GM18868 (cell line): ENCODE measurements at regions not wholly inside any gene's neighbourhood (a gene's known extent, or its start where the extent isn't known, plus 50 kb on each side); places are given as distances from the start of the nearest gene placed in this dataset.
"Not testable (repeated sequence)": the region's sequence is repeated elsewhere in the genome, so short reads cannot be mapped to it uniquely, and the experiment has no call there.

Source experiments
- ATAC-seq: cut with Tn5 transposase; IDR thresholded peaks from one replicate; pipeline ENCODE4 v1.9.1; 2021; ENCODE audit warnings: mild to moderate bottlenecking, moderate library complexity; ENCODE audit not compliant: unreplicated experiment

DNA sequence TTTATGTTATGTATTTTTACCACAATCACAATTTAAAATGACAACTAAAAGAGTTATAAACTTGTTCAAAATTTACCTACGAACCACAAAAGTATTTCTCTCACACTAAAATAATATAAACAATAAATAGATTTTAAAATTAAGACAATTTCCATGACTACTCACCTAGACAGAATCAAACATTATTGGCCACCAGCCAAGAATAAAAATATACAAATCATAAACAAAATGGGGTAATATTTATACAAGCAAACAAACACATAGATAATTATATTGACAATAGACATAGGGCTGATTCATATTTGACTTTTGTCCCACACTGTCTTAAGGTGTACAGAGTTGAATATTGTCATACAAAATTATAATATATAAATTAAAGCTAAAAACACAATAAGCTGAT, 119.6 kb upstream of the ZNF92 start:
- ATAC-seq, result no peak

DNA sequence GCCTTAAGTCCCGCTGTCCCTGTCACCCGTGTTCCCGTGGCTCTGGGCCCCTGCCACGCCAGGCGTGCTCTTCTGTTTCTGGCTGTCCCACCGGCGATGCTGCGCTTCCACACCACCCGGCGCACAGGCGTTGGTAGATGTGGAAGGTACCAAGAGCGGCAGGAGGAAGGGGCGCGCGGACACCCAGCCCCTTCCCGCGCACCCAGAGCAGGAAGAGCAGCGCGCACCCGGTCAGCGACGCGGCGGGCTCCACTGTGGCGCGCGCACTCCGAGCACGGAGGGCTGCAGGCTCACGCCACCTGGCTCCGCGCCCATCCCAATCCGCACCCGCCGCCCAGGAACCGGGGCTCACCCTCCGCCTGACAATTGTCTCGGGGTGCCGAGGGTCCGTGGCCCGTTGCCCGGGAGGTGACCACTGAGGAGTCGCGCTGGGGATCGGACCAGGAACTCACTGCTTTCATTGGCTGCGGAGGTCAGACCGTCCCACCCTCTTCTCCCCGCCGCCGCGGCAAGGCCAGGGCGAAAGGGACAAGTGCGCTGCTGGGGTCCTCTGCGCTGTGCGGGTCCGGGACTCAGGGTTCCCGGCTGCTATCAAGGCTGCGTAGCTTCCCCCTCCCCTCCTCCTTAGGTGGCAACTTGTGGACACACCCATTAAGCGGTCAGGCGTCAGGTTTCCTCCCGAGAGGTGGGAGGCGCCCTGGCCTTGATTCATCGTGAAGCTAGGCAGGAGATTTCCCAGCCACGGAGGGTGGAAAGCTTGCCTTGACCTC, 121.6 kb upstream of the ZNF92 start:
- peak; percentile 76 for ATAC-seq

DNA sequence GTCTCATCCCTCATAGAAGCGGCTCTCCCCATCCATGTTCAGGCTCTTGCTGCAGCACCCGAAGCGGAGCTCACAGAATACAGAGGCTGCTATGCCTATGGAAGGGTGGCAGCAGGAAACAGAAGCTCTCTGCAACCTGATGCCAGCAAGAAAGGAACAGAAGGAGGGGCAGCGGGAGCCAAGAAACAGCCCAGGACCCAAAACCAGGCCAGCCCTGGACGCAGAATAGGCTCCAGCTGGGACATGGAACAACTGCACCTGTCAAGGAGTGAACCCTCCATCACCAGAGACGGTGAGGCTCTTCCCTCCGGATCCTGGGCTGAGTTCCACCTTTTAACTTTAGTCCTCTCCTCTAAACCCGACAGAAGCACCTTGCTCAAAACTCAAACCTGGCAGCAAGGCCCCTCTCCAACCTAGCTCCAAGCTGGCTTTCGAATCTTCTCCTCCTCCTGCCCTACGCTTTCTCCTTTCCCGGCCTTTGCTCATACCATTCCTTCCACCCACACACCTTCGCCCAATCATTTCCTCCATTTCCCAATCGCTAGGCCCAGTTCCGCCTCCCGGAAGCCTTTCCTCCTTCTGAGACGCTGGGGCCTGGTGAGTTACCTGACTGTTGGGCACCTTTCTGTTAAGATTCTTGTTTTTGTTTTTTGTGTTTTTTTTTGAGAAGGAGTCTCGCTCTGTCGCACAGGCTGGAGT, 122.8 kb upstream of the ZNF92 start:
- no peak for ATAC-seq

DNA sequence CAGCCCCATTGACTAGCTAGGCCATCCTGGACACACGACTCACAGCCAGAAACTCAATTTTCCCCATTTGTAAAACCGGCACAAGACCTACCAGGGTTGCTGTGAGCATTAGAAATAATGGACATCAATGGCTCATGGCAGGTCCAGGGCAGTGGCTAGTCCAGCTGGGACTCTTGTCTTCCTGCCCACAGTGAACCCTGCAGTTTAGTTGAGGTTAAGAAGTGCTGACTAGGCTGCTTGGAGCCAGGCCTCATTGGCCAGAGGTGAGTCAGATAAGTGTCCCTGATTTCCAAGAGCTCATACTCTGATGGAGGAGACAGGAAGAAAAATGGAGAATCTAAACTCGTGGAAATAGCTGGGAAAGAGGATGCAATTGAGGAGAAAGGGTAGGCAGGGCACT, 123.4 kb upstream of the ZNF92 start:
- no peak for ATAC-seq

DNA sequence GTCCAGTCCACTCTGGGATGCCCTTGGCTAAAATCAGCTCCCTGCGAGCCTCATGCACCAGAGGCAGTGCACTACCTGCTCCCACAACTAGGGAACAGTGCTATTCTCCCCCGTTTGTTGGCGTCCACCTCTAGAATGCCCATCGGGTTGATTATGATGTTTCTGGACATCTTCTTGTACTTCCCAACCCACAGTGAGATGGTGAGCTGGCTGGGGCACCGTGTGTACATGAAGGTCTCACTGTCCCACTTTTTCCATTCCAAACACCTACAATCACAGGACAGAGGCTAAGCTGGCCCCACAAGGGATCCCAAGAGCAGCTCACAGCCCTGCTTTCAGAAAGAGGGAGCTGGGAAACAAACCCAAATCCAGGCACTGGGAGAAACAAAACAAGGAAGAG, 126.2 kb upstream of the ZNF92 start:
- ATAC-seq, result no peak

DNA sequence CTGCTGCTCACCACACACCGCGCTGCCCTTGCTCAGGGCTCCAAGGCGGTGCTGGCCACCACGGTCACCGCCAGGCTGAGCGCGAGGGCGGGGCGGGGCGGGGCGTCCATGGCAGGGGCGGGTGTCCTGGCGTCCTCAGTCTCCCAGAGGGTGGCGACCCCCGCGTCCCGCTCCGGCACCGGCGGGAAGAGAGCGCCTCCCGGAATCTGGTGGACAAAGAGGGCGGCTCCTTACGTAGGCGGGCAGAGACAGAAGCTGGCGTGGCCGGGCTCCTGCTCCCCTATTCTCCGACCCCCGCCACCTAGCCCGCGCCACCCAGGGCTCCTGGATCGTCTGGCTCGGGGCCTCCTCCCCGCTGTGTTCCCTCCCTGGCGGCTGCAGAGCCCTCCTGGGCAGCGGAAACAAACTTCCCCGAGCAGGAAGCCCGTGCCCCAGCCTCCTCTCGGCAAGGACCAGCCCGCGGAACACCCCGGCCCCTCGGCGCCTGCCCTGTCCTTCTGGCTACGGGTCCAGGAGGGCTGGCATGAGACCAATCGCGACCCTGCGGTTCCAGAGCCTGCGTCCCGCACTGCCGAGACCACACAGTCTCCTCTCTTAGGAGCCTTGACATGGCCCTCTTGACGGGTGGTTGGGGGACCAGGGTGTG, 133.8 kb upstream of the ZNF92 start:
- ATAC-seq, result no peak

DNA sequence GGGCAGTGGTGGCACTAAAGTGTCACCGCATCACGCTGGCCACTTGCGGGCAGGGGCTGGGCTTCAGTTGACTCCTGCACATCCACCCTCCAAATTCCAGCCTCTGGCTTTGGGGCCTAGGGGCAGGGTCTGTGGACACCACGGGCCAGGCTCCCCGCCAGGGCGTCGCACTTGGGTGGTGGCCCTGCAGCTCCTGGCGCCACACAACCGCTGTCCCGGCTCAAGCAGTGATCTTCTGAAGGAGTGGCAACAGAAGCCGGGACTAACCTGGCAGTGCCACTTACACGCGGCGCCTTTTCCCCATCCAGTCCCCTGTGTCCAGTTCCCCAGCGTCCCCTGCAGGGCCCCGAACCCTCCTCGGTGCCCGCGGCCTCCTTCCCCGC, 134.3 kb upstream of the ZNF92 start:
- no peak for ATAC-seq

DNA sequence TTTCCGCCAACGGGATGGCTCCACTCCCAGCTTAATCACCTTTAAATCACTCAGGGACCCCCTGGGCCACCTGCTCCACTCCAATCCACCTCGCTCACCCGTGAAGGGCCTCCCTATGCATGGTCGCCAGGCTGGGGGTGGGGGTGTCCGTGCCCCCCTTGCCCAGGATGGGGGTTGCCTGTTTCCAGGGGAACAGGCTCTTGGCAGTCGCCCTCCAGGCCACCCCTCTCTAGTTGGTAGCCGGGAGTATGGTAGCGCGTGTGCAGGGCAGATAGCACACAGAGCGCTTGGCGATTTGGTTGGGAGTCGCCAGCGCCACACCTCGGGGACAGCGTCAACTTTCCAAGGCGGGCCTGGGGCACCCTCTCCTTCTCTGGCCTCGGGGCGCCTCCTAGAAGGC, 134.9 kb upstream of the ZNF92 start:
- ATAC-seq, result no peak

DNA sequence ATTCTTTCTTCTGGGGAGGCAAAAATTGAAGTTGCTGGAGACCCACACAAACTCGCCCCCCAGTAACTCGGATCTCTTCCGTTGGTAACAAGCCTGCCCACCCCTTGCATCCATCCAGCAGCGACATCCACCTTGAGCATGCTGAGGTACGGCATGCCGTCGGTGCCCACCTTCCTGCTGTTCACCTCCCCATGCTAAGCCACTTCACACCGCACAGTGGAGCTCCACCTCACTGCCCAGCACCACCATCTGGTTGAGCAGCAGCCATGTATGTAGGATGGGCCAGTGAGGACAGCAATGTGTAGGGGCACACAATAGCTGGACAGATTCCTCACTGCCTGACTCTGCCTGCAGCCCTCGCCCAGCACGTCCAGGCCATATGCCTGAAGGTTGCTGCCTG, 138.1 kb upstream of the ZNF92 start:
- ATAC-seq, result no peak

DNA sequence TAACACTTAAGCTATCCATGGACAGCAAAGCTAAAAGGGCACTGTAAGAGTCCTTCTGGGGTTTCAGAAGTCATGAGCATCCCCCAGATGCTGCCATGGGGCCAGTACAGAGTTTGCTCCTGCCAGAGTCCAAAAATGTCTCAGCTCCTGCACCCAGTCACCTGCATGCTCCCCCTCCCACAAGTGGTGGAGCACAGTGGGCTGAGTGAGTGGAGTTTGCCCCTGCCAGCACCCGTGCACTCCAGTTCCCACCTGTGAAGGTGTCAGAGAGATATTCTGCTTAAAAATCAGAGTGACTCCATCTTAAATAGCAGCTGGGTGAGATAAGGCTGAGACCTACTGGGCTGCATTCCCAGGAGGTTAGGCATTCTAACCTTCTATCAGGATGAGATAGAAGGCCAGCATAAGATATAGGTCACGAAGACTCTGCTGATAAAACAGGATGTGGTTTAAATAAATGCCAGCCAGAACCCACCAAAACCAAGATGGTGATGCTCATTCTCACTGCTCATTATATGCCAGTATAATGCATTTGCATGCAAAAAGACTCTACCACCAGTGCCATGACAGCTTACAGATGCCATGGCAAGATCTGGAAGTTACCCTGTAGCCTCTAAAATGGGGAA, 140.1 kb upstream of the ZNF92 start:
- no peak for ATAC-seq

DNA sequence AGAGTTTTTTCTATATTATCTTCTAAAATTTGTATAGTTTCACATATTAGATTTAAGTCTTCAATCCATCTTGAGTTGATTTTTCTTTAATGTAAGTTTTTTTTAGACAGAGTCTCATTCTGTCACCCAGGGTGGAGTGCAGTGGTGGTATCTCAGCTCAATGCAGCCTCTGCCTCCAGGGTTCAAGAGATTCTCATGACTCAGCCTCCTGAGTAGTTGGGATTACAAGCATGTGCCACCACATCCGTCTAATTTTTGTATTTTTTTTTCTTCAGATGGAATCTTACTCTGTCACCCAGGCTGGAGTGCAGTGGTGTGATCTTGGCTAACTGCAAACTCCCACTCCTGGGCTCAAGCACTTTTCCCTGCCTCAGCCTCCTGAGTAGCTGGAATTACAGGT, 143.4 kb upstream of the ZNF92 start:
- no peak for ATAC-seq

DNA sequence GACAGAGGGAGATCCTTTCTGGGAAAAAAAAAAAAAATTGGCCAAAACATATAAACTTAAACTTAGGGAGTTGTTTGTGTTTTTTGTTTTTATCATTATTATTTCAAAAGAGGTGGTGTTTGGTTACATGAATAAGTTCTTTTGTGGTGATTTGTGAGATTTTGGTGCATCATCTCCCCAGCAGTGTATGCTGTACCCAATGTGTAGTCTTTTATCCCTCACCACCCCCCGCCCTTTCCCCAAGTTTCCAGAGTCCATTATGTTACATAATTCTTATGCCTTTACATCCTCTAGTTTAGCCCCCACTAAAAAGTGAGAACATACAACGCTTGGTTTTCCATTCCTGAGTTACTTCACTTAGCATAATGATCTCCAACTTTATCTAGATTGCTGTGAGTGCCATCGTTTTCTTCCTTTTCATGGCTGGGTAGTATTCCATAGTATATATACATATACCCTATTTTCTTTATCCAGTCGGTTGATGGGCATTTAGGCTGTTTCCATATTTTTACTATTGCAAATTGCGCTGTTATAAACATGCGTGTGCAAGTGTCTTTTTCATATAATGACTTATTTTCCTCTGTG, 148.1 kb upstream of the ZNF92 start:
- no peak for ATAC-seq

DNA sequence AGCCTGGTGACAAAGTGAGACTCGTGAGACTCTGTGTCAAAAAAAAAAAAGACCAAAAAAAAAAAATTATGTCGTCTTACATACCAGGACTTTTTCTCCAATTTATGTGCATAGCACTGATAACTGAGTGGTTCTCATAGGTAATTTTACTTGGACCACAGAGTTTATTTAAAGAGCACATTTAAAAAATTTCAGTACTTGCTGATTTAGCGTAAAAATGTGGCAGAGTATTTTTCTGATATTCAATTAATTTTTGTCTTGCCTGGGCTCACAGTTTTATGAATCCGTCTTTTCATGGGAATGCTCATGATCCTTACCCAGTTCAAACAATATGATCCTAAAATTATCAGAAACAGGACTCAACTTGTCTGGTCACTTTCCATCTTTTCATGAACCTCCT, 151.0 kb upstream of the ZNF92 start:
- ATAC-seq, result no peak

DNA sequence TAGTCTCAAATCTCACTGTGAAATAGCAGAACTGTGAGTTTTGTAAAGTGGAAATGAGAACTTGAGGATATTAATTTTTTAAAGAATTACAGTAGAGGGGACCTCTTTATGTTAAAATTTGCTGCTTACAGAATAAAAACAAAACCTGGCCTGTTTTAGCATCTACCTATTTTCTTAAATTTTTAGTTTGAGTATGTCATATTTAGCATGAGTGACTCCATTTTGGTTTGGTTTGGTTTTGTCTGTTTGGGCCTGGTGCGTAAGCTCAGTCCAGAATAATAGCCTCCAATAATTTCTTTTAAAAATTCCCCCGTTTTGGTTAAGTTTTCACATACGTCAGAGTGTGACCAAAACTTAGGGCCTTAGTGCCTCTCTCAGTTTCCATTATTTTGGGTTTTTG, 152.0 kb upstream of the ZNF92 start:
- no peak for ATAC-seq

DNA sequence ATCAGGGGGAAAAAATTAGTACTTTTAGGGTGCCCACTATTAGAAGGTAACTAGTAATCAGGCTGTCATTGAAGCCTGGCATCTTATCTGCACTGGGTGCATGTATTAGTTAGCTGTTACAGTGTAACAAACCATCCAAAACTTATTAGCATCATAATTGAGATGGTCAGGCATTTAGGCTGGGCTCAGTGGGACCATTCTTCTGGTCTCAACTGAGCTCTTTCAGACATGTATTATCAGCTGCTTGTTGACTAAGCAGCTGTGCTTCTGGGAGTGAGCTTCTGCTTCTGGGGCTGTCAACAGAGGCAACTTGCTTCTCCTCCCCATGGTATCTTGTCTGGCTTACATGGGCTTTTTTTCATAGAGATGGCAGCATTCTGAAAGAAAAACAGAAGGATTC, 154.0 kb upstream of the ZNF92 start:
- ATAC-seq, result no peak

DNA sequence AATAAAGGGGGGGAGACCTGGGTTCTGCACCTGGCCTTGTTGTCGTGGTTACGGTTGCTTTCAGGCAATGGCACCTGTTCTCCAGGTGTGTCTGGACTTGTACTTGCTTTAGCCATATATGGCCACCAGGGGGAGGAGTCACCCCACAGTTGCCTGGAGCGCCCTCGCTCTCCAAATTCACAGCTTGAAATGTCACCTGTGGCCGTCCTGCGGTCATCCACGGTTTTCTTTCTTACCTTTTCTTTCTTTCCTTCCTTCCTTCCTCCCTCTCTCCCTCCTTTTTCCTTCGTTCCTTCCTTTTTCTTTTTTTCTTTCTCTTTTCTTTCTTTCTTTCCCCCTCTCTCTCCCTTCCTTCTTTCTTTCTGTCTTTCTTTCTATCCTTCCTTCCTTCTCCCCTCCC, 157.2 kb upstream of the ZNF92 start:
- peak; percentile 96 for ATAC-seq

DNA sequence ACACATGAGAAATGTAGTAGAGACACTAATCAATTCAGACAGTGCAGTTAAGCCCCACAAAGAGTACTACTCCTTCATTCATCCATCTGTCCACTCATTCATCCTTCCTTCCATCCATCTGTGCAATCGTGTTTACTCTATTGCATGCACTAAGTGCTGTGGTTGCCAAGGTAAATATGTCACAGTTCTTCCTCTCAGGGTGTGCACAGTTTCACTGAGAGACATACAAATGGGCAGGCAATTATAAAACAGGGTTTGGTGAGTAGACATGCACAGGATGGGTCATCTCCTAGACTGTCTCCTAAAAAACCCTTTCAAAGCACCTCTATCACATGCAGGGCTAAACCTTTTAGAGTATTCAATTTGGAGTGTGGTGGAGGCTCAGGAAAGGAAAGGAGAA, 160.4 kb upstream of the ZNF92 start:
- not testable (repeated sequence) for ATAC-seq

DNA sequence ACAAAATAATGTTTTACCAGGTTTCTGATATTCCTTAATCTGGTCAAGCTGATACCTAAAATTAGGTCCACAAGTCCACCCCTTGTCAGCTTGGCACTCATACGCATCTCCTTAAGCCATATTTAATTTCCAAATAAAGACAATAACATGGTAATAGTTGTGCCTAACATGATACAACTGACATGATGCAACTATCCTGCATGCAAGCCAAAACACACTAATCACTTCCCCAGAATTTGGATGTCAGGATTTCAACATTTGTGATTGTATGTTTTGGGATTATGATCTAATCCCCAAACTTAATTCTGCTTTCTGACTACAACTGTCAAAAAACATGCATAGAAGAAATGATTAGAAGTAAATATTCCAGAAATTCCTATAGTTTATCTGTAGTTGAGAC, 174.4 kb upstream of the ZNF92 start:
- ATAC-seq, result not testable (repeated sequence)

DNA sequence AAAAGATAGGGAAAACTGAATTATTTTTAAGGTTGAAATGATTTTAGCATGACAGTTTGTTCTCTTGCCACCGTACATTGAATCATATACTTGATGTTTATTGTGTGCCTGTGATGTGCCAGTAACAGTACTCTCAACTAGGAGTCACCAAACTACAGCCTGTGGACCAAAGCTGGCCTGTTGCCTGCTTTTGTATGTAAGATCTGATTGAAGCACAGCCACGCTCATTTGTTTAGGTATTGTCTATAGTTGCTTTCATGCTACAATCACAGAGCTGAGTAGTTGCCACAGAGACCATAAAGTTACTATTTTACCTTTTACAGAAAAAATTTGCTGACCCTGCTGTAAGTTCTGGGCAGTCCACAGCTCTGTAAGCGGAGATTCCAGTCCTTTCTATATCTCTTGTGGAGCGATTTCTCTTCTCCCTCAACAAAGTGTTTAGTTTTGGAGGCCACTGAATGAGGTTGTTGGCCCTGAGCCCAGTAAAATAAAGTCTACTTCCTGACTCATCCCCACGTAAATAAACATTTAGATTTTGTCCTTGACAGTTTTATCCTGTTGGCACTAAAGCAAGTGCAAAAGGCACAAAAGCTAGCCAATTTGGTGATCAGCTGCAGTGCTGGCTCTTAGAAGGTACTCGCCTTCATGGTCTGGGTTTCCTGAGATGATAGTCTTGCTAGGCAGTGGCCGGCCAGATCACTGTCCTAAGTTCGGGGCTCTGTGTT, 180.2 kb upstream of the ZNF92 start:
- not testable (repeated sequence) for ATAC-seq

DNA sequence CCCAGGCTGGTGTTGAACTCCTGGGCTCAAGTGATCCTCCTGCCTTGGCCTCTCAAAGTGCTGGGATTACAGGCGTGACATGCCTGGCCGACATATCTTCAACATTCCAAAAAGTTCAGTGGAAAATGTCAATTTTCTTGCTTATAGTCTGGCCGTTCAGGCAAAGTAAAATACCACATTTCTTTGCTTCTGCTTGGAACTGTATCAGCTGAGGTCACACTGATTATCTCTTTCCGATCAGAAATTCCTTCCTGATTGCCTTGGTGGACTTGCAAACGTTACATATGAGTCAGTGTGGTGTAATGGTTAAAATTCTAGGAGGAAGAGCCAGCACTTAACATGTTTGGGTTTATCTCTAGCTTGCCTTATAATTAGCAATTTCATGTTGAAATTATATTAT, 170.6 kb upstream of the ERV3-1 start:
- ATAC-seq, result not testable (repeated sequence)

DNA sequence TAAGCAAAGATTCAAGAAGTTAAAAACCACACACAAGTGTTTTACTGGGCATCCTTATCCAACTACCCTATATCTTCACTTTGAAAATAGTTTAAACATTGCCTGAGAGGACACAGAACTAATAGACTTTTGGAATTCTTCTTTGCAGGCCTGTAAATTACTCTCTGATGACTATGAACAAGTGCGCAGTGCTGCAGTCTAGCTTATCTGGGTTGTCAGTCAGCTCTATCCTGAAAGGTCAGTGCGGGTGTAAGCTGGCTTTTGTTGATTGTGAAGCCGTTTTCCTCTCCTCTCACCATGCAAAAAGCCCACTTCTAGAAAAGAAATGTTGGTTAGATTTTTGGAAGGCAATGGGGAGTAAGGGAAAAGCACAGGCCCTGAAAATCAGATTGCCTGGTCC, 143.6 kb upstream of the ERV3-1 start:
- not testable (repeated sequence) for ATAC-seq
